ENCODE measurements at regions not wholly inside any gene's neighbourhood (a gene's known extent, or its start where the extent isn't known, plus 50 kb on each side); places are given as distances from the start of the nearest gene placed in this dataset.
A peak's percentile ranks its signal among the peaks of the same experiment; 100 is the strongest.

DNA sequence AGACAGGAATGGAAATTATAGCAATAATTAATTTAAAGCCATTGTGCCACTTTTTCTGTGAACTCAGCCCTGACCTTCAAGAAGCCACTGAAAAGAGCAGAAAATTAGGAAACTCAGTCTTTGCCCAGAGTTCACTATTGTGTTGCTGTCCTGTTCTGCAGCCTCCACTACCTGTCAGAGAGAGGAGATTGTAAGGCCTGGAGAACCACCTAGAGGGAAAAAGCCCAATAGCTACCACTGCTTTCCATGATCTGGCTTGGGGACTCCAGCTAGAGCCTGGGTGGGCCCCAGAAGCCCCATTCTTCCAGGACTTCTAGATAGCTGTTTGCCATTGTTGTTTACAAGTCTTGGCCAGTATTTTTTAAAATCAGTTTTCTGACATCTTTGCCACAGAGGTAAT lies 176.1 kb upstream of the KLF7 start:
- TF ChIP-seq, protein P1, sequence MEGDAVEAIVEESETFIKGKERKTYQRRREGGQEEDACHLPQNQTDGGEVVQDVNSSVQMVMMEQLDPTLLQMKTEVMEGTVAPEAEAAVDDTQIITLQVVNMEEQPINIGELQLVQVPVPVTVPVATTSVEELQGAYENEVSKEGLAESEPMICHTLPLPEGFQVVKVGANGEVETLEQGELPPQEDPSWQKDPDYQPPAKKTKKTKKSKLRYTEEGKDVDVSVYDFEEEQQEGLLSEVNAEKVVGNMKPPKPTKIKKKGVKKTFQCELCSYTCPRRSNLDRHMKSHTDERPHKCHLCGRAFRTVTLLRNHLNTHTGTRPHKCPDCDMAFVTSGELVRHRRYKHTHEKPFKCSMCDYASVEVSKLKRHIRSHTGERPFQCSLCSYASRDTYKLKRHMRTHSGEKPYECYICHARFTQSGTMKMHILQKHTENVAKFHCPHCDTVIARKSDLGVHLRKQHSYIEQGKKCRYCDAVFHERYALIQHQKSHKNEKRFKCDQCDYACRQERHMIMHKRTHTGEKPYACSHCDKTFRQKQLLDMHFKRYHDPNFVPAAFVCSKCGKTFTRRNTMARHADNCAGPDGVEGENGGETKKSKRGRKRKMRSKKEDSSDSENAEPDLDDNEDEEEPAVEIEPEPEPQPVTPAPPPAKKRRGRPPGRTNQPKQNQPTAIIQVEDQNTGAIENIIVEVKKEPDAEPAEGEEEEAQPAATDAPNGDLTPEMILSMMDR (IDR thresholded peaks at IDR 0.05) = peak in 1 of 12 donors; percentile 20
- TF ChIP-seq POLR2A (IDR thresholded peaks at IDR 0.05) = no peak

All from heart left ventricle (tissue), 13 donors.